GM19193 (cell line): ENCODE measurements at regions not wholly inside any gene's neighbourhood (a gene's known extent, or its start where the extent isn't known, plus 50 kb on each side); places are given as distances from the start of the nearest gene placed in this dataset.

Experiments
- POLR2A ChIP-seq: IDR thresholded peaks from 4 replicates; pipeline ENCODE4 v1.6.1; 2011; ENCODE audit not compliant: insufficient read depth, insufficient read length; ENCODE audit errors: extremely low read depth

DNA sequence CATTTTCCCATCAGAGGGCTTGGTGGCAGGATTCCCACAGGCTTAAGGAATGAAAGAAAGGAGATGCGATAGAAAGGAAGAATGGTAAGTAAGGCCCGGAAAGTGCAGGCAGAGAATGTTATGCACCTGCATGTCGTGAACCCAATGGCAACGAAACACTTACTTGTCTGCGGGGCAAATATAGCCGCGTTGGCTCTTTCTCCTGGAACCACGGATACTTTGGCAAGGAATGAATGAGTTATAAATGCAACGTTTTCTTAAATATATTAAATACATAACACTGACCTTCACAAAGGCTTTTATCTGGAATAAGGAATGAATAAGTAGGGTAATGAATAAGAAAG is 192.1 kb downstream of the KATNAL1 start:
- TF ChIP-seq POLR2A, result no peak

DNA sequence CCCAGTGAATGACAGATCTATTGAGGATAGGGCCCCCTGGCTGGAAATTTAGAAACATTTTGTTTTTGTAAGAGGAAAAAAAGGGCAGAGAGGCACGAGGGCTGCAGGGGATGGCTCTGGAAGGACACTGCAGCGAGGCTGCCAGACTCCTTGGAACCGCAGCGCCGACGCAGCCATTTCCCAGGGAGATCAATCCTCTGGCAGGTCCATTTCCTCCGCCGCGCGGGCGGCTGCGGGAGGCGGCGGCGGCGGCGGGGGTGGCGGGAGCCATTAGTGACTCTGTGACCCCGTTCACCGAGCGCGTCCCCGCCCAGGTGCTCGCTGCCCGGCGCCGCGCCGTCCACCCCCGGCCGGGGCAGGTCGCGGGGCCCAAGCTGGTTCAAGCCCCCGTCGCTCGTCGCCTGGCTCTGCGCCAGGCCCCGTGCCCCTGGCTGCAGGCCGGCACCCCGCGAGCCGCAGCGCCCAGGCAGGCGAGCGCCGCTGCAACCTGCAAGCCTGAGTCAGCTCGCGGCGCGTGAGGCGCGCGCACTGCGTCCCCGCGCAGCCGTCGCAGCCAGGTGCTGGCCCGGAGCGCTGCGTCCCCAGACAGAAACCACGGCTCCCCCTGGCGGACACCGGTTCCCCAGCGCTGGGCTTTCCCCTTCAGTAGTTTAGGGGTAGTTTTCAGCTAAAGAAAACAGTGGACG is 192.6 kb downstream of the KATNAL1 start:
- TF ChIP-seq POLR2A, result peak; percentile 37

DNA sequence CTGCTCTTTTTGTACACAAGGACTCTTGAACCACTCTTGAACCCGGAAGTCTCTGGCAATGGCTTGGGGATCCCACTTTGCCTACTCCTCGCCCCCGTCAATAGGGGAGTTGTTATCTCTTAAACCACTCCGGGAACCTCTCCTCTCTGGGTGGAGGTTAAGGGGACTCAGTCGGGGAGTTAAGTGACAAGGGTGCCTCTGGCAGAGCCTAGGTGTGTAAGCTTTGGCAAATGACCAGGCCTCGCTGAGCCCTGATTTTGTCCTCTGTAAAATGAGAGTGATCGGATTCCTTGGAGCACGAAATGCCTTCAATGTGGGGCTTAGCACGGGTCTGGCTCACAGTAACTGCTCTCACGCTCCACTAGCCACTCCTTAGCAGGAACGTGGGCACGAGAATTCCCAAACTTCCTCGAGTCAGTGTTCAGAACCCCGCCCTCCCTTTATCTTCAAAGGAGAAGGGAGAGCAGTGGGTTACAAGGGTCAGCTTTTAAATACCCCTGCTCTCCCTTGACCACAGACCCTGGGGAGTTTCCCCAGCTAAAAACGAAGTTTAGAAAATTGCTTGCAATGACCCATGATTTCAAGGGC is 193.3 kb downstream of the KATNAL1 start:
- TF ChIP-seq POLR2A, result no peak

DNA sequence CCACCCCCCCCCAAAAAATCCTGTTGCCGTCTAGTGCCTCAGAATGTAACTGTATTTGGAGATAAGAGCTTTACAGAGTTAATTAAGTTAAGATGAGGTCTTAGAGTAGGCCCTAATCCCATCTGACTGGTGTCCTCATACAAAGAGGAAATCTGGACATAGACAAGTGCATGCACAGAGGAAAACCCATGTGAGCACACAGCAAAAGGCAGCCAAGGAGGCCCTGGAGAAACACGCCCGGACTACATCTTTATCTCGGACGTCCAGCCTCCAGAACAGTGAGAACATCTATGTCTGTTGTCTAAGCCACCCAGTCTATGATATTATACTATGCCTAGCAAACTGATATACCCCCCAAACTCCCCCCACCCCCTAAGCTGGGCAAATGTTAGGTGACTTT is 193.8 kb downstream of the KATNAL1 start:
- TF ChIP-seq POLR2A, result no peak

DNA sequence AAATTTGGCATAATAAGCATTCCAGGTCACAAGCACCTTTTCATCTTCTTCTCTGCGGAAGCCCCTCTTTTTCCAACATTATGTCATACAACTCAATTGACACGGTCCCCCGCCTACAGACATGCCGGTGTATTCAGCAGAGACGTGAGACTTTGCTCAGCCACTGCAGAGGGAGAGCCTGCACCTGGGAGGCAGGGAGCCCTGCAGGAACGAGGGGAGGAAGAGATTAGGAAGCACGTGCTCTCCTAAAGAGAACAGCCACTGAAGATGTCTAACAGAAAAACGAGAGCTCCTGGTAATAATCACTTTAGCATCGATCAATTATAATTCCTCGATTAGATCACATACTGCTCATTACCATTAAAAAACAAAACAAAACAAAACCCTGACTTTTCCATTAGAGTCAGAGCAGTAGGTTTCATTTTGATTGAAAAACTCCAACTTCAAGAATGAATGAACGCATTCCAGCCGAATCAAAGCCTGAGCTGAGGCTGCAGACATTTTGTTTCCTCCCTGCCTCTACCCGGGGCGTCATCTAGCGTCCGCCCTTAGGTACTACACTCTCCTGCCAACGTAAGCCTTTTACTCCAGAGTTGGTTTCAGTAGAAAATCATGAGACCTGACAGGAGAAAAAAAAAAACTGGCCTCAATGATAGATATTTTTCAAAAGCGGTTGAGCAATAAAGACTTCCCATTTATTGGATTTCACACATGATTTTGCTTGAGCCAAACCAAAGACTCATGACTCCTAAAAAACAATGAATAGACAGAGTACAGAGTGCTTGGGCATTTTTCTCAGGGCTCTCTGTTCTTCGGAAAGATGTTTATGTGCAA is 194.5 kb downstream of the KATNAL1 start:
- no peak for TF ChIP-seq POLR2A

DNA sequence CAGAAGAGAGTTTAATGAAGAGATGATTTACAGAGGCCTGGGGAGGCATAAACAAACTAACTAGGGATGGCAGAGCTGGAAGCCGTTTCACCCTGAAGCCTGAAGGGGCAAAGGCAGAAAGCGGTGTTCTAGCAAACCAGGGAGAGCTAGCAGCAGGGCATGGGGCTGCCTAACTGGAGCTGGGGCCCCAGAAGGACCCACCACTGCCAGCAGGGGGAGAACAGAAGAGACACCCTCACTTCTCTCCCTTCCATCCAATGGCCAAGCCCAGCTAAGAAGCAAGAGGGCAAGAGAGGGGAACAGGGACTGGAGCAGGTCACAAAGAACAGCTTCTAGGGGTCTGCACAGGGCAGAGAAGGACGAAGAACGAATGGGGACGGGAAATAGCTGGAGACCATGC is 195.5 kb downstream of the KATNAL1 start:
- TF ChIP-seq POLR2A, result no peak

DNA sequence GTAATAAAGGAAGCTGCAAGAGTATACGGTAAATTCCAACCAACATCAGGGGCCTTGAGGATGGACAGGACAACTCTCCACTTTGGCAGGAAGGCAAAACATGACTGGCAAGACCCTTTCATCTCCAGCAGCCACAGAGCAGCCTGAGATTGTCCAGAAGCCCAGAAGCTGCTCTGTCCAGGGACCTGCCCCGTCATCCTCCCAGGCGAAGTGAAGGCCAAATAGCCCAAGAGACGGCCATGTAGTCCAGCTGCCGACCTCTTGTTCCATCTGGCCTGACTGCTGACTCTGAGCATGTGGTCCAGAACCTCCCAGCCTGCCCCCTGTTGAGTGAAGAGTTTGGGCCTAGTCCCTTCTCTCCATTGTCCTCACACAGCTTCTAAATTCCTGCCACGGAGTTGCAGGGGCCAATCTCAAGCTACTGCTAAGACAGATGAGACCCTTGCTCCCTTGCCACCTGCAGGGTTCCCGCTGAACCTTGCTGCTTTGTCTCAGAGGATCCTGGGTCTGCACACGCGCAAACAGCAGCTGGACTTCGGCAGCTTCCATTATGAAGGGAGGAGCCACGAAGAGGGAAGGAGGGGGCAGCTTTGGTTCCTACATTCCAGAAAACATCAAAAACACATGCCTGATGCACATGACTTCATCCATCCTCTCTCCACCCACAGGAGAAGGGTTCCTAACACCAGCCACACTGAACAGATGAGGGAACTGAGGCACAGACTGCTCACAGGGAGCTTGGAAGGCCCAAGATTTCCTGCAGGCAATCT is 196.9 kb downstream of the KATNAL1 start:
- TF ChIP-seq POLR2A, result no peak

DNA sequence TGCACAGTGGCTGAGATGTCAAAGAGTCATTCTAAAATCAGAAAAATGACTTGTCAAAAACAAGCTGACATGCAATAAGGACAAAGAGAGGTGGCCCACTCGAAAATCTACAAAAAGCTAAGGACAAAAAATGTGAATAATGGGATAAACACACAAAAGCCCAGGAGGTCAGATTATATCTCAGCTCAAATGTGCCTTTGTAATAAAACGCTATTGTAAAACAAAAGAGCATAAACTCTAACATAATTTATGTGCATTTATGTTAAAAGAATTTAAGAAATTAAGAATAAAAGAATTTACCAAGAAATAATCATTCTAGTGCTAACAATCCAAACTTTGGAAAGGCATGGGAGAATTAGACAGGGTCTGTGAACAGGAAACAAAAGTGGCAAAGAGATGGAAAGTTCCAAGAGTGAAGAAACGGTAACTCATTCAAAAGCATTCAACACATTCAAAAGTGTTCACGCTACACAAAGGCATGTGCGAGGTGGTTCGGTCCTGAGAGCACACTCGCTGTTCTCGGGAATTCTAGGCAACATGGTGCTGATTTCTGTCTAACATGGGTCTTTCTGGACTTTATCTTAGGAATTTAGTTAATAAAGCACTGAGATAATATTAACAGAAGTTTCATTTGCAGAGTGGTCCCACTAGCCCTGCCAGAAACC is 197.7 kb downstream of the KATNAL1 start:
- no peak for TF ChIP-seq POLR2A

DNA sequence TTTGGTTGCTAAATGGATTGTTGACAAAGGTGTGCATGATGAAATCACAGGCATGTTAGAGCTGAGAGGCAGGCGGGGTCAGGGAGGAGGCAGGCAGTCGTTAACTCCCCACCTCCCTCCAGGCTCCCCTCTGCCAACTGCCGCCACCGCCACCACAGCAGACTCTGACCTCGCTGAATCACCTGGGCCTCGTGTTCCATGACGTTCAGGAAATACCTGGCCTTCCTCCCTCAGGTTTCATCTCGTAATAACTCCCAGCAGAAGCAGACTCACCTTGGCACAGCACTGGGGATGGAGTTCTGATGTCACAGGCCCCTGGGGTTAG is 198.5 kb downstream of the KATNAL1 start:
- TF ChIP-seq POLR2A, result no peak

DNA sequence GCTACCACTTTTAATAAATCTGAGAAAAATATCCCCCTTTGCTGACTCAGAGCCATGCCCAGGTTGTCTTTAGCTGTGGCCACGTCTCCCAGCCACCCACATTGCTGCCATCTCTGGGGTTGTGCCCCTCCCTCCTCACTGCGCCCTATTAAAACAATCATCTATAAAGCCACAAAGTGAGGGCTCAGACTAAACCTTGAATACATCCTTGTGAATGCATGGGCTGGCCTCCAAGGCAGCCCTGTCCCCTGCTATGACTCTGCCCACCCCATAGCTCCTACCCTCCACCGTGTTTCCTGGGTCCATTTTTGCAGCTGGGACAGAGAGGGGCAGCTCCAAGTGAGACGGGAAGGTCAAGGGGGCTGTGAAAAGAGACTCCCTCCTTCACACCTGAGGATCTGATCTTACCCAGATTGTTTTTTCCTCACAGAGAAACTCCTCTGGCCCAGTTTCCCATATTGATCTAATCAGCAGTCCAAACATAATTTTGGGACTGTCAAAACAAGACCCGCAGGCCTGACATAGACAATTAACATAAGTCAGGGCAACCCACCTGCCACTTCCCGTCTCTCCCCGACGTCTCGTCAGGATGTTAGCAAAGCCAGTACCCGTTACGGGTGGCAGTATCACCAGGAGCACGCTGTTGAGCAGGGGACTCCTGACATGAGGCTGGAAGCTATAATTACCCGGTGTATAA is 199.0 kb downstream of the KATNAL1 start:
- no peak for TF ChIP-seq POLR2A

DNA sequence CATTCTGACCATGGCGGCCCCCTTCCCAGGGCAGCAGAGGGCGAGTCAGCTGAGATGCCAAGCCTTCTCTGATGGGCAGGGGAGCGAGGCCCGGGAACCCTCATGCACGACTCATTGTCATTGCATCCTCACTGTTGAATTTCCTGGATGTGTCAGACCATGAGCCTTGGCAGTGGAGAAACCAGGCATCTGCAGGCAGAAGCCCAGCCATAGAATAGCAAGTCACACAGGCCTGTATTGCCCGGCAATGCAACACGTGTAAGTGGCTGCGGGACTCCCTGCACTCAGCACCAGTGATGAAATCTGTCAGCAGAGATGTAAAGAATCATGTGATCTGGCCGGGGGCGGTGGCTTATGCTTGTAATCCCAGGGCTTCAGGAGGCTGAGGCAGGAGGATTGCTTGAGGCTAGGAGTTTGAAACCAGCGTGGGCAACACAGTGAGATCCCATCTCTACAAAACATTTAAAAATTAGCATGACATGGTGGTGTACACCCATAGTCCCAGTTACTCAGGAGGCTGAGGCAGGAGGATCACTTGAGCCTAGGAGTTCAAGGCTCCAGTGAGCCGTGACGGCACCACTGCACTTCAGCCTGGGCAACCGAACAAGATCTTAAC is 199.7 kb downstream of the KATNAL1 start:
- no peak for TF ChIP-seq POLR2A

DNA sequence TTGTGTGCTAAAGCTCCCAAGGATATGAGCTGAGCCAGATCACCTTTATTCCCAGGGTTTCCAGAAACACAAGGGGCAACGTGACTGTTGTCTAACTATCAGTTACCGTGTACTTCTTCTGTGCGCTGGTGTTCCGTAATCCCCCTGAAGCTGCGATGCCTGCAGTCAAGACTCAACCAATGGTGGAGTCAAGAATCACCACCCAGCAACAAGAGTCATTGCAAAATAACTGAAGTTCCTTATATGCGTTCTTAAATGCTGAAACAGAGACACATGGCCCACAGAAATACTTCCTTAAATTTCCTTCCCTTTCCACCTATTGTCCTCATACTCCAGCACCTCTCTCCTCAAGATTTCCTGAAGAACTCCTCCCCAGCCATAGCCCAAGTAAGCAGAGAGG is 200.2 kb downstream of the KATNAL1 start:
- TF ChIP-seq POLR2A, result no peak

DNA sequence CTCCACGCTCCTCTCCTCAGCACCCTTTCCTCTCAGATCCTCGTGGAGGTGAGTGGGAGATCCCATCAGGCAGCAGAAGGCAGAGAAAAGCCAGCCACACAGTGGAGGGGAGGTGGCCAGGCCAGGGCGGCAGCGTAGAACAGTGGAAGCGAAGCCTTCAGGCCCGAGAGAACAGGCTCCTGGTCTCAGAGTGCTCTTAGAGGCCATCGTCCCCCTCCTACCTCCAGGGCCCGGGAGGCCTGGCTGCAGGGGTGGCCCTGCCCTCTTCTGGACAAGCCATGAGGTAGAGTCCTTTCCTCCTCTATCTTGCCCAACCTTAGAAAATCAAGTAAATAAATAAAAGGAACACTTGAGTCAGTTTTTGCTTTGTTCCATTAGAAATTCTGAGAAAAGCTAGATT is 202.0 kb downstream of the KATNAL1 start:
- TF ChIP-seq POLR2A, result no peak
